ENCODE measurements at regions not wholly inside any gene's neighbourhood (a gene's known extent, or its start where the extent isn't known, plus 50 kb on each side); places are given as distances from the start of the nearest gene placed in this dataset.
"Not testable (repeated sequence)": the region's sequence is repeated elsewhere in the genome, so short reads cannot be mapped to it uniquely, and the experiment has no call there.

DNA sequence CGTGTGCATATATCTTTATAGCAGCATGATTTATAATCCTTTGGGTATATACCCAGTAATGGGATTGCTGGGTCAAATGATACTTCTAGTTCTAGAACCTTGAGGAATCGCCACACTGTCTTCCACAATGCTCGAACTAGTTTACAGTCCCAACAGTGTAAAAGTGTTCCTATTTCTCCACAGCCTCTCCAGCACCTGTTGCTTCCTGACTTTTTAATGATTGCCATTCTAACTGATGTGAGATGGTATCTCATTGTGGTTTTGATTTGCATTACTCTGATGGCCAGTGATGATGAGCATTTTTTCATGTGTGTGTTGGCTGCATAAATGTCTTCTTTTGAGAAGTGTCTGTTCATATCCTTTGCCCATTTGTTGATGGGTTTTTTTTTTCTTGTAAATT is 66.0 kb upstream of the TNKS2 start:
- TF ChIP-seq CTCF, POLR2A (IDR thresholded peaks at IDR 0.05): not testable (repeated sequence)

Measured in Peyer's patch (tissue), 4 donors.